IMR-90 (cell line): ENCODE measurements at regions not wholly inside any gene's neighbourhood (a gene's known extent, or its start where the extent isn't known, plus 50 kb on each side); places are given as distances from the start of the nearest gene placed in this dataset.

Source experiments
- ATAC-seq: fragments of 200-7000 bp; cut with Tn5 transposase; 2 replicates; pipeline ENCODE4 v1.9.1; 2020; ENCODE audit warnings: low read depth, mild to moderate bottlenecking, moderate library complexity
- BruUV-seq: library from RNA; stranded (reverse); fragments of 400-500 nt; replicated peaks from 2 replicates; lab custom pipeline; 2021; lab: Mats Ljungman, UMichigan
- CTCF ChIA-PET: fragments of 300-600 bp; formaldehyde crosslinking; extraction: SDS; loops from one replicate; lab custom pipeline; 2021; ENCODE audit warnings: antibody characterized with exemption; lab: Yijun Ruan, JAX
- POLR2A ChIA-PET: fragments of 300-600 bp; sonication (Branson Sonifier 250); formaldehyde crosslinking; loops from one replicate; lab custom pipeline; 2022; ENCODE audit warnings: antibody characterized with exemption; ENCODE audit not compliant: unreplicated experiment; lab: Charles Lee
- DNase-seq: peaks from one replicate; pipeline ENCODE4 v3.0.0; 2013
- H2AFZ ChIP-seq: replicated peaks from 2 replicates; pipeline ENCODE3; 2013; ENCODE audit warnings: low read length, mild to moderate bottlenecking; ENCODE audit not compliant: poor library complexity
- H2AK5ac ChIP-seq: 2 replicates; pipeline ENCODE4 v1.6.1; 2013; ENCODE audit warnings: low read depth, low read length, inconsistent platforms
- H2AK9ac ChIP-seq: replicated peaks from 2 replicates; pipeline ENCODE3; 2013; ENCODE audit warnings: mild to moderate bottlenecking, low read depth, low read length, moderate library complexity; ENCODE audit not compliant: poor library complexity
- H2BK120ac ChIP-seq: 2 replicates; pipeline ENCODE4 v1.6.1; 2013; ENCODE audit warnings: low read depth, low read length, inconsistent platforms
- H2BK15ac ChIP-seq: 3 replicates; pipeline ENCODE4 v1.6.1; 2013; ENCODE audit warnings: low read depth, low read length, inconsistent platforms
- H2BK20ac ChIP-seq: 2 replicates; pipeline ENCODE4 v1.6.1; 2013; ENCODE audit warnings: low read depth, mild to moderate bottlenecking, inconsistent platforms, low read length, moderate library complexity
- H2BK5ac ChIP-seq: 2 replicates; pipeline ENCODE4 v1.6.1; 2013; ENCODE audit warnings: mild to moderate bottlenecking, low read depth, low read length, inconsistent platforms; ENCODE audit not compliant: poor library complexity, severe bottlenecking
- H3K14ac ChIP-seq: replicated peaks from 2 replicates; pipeline ENCODE4 v1.6.1; 2013; ENCODE audit warnings: low read depth, low read length, inconsistent platforms
- H3K18ac ChIP-seq: 2 replicates; pipeline ENCODE4 v1.6.1; 2013; ENCODE audit warnings: low read depth, low read length, control low read depth
- H3K23ac ChIP-seq: 2 replicates; pipeline ENCODE4 v1.6.1; 2013; ENCODE audit warnings: low read depth, low read length, inconsistent platforms
- H3K27ac ChIP-seq: 2 replicates; pipeline ENCODE4 v1.5.1; 2013; ENCODE audit warnings: mild to moderate bottlenecking, control low read depth, low read length; ENCODE audit not compliant: insufficient read depth
- H3K27me3 ChIP-seq: 2 replicates; pipeline ENCODE4 v1.6.1; 2013; ENCODE audit warnings: low read length; ENCODE audit not compliant: control insufficient read depth, insufficient read depth
- H3K36me3 ChIP-seq: 2 replicates; pipeline ENCODE4 v1.6.1; 2013; ENCODE audit warnings: low read length, mixed read lengths; ENCODE audit not compliant: control insufficient read depth, insufficient read depth
- H3K4ac ChIP-seq: 2 replicates; pipeline ENCODE4 v1.6.1; 2013; ENCODE audit warnings: low read depth, low read length, inconsistent platforms
- H3K4me1 ChIP-seq: 2 replicates; pipeline ENCODE4 v1.6.1; 2013; ENCODE audit warnings: low read length, mixed read lengths; ENCODE audit not compliant: control insufficient read depth, insufficient read depth
- H3K4me2 ChIP-seq: 2 replicates; pipeline ENCODE4 v1.6.1; 2013; ENCODE audit warnings: low read depth, mild to moderate bottlenecking, control low read depth, low read length, moderate library complexity
- H3K4me3 ChIP-seq: 2 replicates; pipeline ENCODE4 v1.5.1; 2013; ENCODE audit warnings: low read depth, mild to moderate bottlenecking, control low read depth, low read length, moderate library complexity; ENCODE audit not compliant: insufficient read depth
- H3K56ac ChIP-seq: 2 replicates; pipeline ENCODE4 v1.6.1; 2013; ENCODE audit warnings: low read length, inconsistent platforms; ENCODE audit not compliant: insufficient read depth; ENCODE audit errors: extremely low read depth
- H3K79me1 ChIP-seq, 2 experiments: 2 replicates each; pipeline ENCODE4 v1.6.1; 2013; ENCODE audit warnings: low read length in 2 of 2, inconsistent platforms in 1 of 2, low read depth in 1 of 2
- H3K9ac ChIP-seq: 2 replicates; pipeline ENCODE4 v1.6.1; 2013; ENCODE audit warnings: low read depth, low read length, control low read depth
- H3K9me1 ChIP-seq: 2 replicates; pipeline ENCODE4 v1.6.1; 2013; ENCODE audit warnings: low read length, inconsistent platforms; ENCODE audit not compliant: insufficient read depth
- H3K9me3 ChIP-seq: 2 replicates; pipeline ENCODE4 v1.6.1; 2013; ENCODE audit warnings: low read length; ENCODE audit not compliant: control insufficient read depth, insufficient read depth
- H4K20me1 ChIP-seq: 2 replicates; pipeline ENCODE4 v1.6.1; 2013; ENCODE audit warnings: low read length, inconsistent platforms; ENCODE audit not compliant: insufficient read depth
- H4K5ac ChIP-seq: 2 replicates; pipeline ENCODE4 v1.6.1; 2013; ENCODE audit warnings: mild to moderate bottlenecking, low read depth, low read length, control low read depth
- H4K8ac ChIP-seq, 2 experiments: 2 replicates each; pipeline ENCODE4 v1.6.1; 2013; ENCODE audit warnings: low read depth in 2 of 2, low read length in 2 of 2, control low read depth in 1 of 2, inconsistent platforms in 1 of 2
- H4K91ac ChIP-seq: 2 replicates; pipeline ENCODE4 v1.6.1; 2013; ENCODE audit warnings: low read depth, low read length, inconsistent platforms; ENCODE audit not compliant: insufficient read depth
- BHLHE40 ChIP-seq: fragments of 150-350 bp; IDR thresholded peaks from 2 replicates; pipeline ENCODE4 v1.6.1; 2016; ENCODE audit warnings: mild to moderate bottlenecking, low read depth, low read length
- CEBPB ChIP-seq: IDR thresholded peaks from 2 replicates; pipeline ENCODE4 v1.6.1; 2012; ENCODE audit warnings: low read depth, low read length, improper control_type of control experiment
- CHD1 ChIP-seq: IDR thresholded peaks from 2 replicates; pipeline ENCODE4 v1.6.1; 2012; ENCODE audit warnings: low read depth, low read length, improper control_type of control experiment
- FOS ChIP-seq: fragments of 150-350 bp; IDR thresholded peaks from 2 replicates; pipeline ENCODE4 v1.6.1; 2016; ENCODE audit warnings: low read depth, low read length
- MAFK ChIP-seq: IDR thresholded peaks from 2 replicates; pipeline ENCODE4 v1.6.1; 2012; ENCODE audit warnings: low read depth, low read length, improper control_type of control experiment
- MAZ ChIP-seq: IDR thresholded peaks from 2 replicates; pipeline ENCODE4 v1.6.1; 2012; ENCODE audit warnings: low read depth, mild to moderate bottlenecking, low read length, improper control_type of control experiment, moderate library complexity, borderline replicate concordance
- MXI1 ChIP-seq: IDR thresholded peaks from 2 replicates; pipeline ENCODE4 v1.6.1; 2012; ENCODE audit warnings: low read depth, mild to moderate bottlenecking, low read length, moderate library complexity, borderline replicate concordance
- NFE2L2 ChIP-seq: fragments of 150-350 bp; IDR thresholded peaks from 2 replicates; pipeline ENCODE4 v1.6.1; 2016; ENCODE audit warnings: low read depth, mild to moderate bottlenecking, low read length
- POLR2A ChIP-seq: IDR thresholded peaks from 2 replicates; pipeline ENCODE4 v1.6.1; 2012; ENCODE audit warnings: mild to moderate bottlenecking, low read depth, low read length
- RAD21 ChIP-seq: IDR thresholded peaks from 2 replicates; pipeline ENCODE4 v1.6.1; 2012; ENCODE audit warnings: low read length, improper control_type of control experiment
- RCOR1 ChIP-seq: IDR thresholded peaks from 2 replicates; pipeline ENCODE4 v1.6.1; 2012; ENCODE audit warnings: mild to moderate bottlenecking, low read length, improper control_type of control experiment; ENCODE audit not compliant: insufficient replicate concordance
- RFX5 ChIP-seq: IDR thresholded peaks from 2 replicates; pipeline ENCODE4 v1.8.0; 2012; ENCODE audit warnings: low read depth, mild to moderate bottlenecking, low read length, moderate library complexity
- SMC3 ChIP-seq: fragments of 150-350 bp; IDR thresholded peaks from 2 replicates; pipeline ENCODE4 v1.6.1; 2016; ENCODE audit warnings: low read depth, mild to moderate bottlenecking, antibody characterized with exemption, low read length, moderate library complexity
- WGBS, 2 experiments: methylation state at CpG; one replicate each; pipeline versions ENCODE4 v1.1.5 to v1.1.7; 2013; ENCODE audit warnings: missing lambda C conversion rate in 2 of 2; ENCODE audit not compliant: insufficient read length in 1 of 2; ENCODE audit errors: extremely low coverage in 2 of 2; 5-methylcytosine and 5-hydroxymethylcytosine counted together
- dilution Hi-C: fragments of 300-500 bp; cut with HindIII; formaldehyde crosslinking; loops from one replicate; pipeline ENCODE4 v1.14.3; 2018; ENCODE audit warnings: low sequenced_read_pairs; ENCODE audit not compliant: unreplicated experiment
- in situ Hi-C: fragments of 300-500 bp; cut with MboI; formaldehyde crosslinking; loops from 3 replicates; pipeline ENCODE4 v1.14.3; 2019; ENCODE audit warnings: low sequenced_read_pairs, inconsistent platforms, mixed read lengths
- intact Hi-C: fragments of 100-400 bp; cut with micrococcal nuclease; formaldehyde crosslinking; loops from 2 replicates; pipeline ENCODE4 v1.10.0; 2022
- TF ChIP-seq, protein P1 (sequence below): fragments of 150-350 bp; IDR thresholded peaks from 2 replicates; pipeline ENCODE4 v1.6.1; 2016; ENCODE audit warnings: low read depth, mild to moderate bottlenecking, low read length, moderate library complexity, borderline replicate concordance
- TF ChIP-seq, protein P2 (sequence below): conservative IDR thresholded peaks from 2 replicates; pipeline ENCODE4 v1.5.1; 2012; ENCODE audit warnings: mild to moderate bottlenecking, low read depth, low read length, improper control_type of control experiment
- TF ChIP-seq, protein P3 (sequence below): fragments of 150-350 bp; IDR thresholded peaks from 2 replicates; pipeline ENCODE4 v1.6.1; 2017; ENCODE audit warnings: mild to moderate bottlenecking, antibody characterized with exemption, low read length, low read depth

DNA sequence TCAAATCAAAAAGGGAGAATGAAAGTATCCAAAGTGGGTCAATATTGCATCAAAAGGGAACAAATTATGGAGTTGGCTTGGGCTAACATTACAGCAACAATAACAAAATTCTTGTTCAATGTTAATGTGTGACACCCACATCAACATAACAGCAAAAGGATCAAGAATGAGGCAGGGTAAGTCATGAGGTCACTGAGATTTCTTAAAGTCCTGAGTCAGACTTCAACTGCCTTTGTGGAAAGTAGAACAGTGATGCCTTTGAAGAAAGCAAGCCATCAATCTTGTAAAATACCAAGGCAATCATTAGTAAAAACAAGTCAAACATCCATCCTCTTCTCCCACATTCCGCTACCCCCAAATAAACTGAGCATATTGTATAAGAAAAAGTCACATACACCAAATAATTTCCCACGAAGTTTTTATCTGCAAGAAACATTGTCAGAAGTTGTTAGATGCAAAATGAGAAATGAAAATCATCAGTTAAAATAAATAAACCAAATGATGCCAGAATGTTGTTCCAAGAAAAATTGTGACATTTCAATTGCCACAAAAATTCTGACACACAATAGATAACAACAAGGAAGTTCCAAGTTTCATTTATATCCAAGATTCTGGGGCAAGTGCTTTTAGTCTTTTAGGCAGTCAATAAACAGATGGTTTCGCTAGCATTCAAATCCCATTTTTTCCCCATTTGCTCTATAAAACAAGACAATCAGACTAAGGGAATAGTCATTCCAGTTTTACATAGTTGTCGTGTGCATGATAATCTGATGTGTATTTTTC is 216.1 kb upstream of the SETBP1 start:
- in situ Hi-C loops, result no loop called here
- no peak overlapping the region for H4K91ac ChIP-seq
- H3K79me1 ChIP-seq, result no peaks in the 10 kb centered on the region
- dilution Hi-C loops, result no loop called here
- no peak overlapping the region for H2BK120ac ChIP-seq
- ChIA-PET CTCF (no interaction called here), POLR2A (no interaction called here)
- no peak overlapping the region for H3K18ac ChIP-seq
- H3K9ac ChIP-seq, result no peak overlapping the region
- no peaks in the 10 kb centered on the region for H3K27me3 ChIP-seq
- no peak overlapping the region for H2AFZ ChIP-seq
- no peaks in the 10 kb centered on the region for H3K9me3 ChIP-seq
- no peak overlapping the region for H3K4me2 ChIP-seq
- H3K14ac ChIP-seq, result no peak overlapping the region
- H2AK5ac ChIP-seq, result no peak overlapping the region
- no peak overlapping the region for H2AK9ac ChIP-seq
- TF ChIP-seq POLR2A, result no peak
- TF ChIP-seq, protein P1, sequence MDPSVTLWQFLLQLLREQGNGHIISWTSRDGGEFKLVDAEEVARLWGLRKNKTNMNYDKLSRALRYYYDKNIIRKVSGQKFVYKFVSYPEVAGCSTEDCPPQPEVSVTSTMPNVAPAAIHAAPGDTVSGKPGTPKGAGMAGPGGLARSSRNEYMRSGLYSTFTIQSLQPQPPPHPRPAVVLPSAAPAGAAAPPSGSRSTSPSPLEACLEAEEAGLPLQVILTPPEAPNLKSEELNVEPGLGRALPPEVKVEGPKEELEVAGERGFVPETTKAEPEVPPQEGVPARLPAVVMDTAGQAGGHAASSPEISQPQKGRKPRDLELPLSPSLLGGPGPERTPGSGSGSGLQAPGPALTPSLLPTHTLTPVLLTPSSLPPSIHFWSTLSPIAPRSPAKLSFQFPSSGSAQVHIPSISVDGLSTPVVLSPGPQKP, result no peak
- TF ChIP-seq BHLHE40, result no peak
- TF ChIP-seq RFX5, result no peak
- no peak for TF ChIP-seq CHD1
- TF ChIP-seq RCOR1, result no peak
- TF ChIP-seq MXI1, result no peak
- TF ChIP-seq NFE2L2, result no peak
- TF ChIP-seq CEBPB, result no peak
- TF ChIP-seq, protein P2, sequence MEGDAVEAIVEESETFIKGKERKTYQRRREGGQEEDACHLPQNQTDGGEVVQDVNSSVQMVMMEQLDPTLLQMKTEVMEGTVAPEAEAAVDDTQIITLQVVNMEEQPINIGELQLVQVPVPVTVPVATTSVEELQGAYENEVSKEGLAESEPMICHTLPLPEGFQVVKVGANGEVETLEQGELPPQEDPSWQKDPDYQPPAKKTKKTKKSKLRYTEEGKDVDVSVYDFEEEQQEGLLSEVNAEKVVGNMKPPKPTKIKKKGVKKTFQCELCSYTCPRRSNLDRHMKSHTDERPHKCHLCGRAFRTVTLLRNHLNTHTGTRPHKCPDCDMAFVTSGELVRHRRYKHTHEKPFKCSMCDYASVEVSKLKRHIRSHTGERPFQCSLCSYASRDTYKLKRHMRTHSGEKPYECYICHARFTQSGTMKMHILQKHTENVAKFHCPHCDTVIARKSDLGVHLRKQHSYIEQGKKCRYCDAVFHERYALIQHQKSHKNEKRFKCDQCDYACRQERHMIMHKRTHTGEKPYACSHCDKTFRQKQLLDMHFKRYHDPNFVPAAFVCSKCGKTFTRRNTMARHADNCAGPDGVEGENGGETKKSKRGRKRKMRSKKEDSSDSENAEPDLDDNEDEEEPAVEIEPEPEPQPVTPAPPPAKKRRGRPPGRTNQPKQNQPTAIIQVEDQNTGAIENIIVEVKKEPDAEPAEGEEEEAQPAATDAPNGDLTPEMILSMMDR, result no peak
- TF ChIP-seq, protein P3, sequence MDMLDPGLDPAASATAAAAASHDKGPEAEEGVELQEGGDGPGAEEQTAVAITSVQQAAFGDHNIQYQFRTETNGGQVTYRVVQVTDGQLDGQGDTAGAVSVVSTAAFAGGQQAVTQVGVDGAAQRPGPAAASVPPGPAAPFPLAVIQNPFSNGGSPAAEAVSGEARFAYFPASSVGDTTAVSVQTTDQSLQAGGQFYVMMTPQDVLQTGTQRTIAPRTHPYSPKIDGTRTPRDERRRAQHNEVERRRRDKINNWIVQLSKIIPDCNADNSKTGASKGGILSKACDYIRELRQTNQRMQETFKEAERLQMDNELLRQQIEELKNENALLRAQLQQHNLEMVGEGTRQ, result no peak
- no peak for TF ChIP-seq MAZ
- TF ChIP-seq RAD21, result no peak
- no peak for TF ChIP-seq SMC3
- no peak for TF ChIP-seq FOS
- no peak for TF ChIP-seq MAFK
- H4K20me1 ChIP-seq, result no peaks in the 10 kb centered on the region
- no peak overlapping the region for H4K5ac ChIP-seq
- no peak overlapping the region for H2BK20ac ChIP-seq
- no peak overlapping the region for H3K4me3 ChIP-seq
- no peaks in the 10 kb centered on the region for H3K4me1 ChIP-seq
- H3K23ac ChIP-seq, result no peak overlapping the region
- no TSS peak for BruUV-seq
- H4K8ac ChIP-seq, result no peak overlapping the region
- H3K4ac ChIP-seq, result no peak overlapping the region
- H3K36me3 ChIP-seq, result no peaks in the 10 kb centered on the region
- no CpG with 5 or more reads among the region's 4 CpGs for WGBS, 2 experiments
- ATAC-seq, result no peak
- DNase-seq, result no peak
- H3K56ac ChIP-seq, result no peak overlapping the region
- H2BK15ac ChIP-seq, result no peak overlapping the region
- H3K27ac ChIP-seq, result no peak overlapping the region
- intact Hi-C loops, result no loop called here
- H2BK5ac ChIP-seq, result no peak overlapping the region
- no peaks in the 10 kb centered on the region for H3K9me1 ChIP-seq
